GM18499 (cell line): ENCODE measurements at regions not wholly inside any gene's neighbourhood (a gene's known extent, or its start where the extent isn't known, plus 50 kb on each side); places are given as distances from the start of the nearest gene placed in this dataset.

Experiments
- ATAC-seq: cut with Tn5 transposase; IDR thresholded peaks from one replicate; pipeline ENCODE4 v1.9.1; 2021; ENCODE audit warnings: moderate number of reproducible peaks; ENCODE audit not compliant: insufficient read depth, unreplicated experiment

GRCh38 chr10:28082885-28083284 lies 84.0 kb upstream of the ODAD2 start:
- ATAC-seq, result no peak

- ATAC-seq, result no peak
These were observed 83.4 kb upstream of the ODAD2 start for GRCh38 chr10:28082316-28082715.

DNA sequence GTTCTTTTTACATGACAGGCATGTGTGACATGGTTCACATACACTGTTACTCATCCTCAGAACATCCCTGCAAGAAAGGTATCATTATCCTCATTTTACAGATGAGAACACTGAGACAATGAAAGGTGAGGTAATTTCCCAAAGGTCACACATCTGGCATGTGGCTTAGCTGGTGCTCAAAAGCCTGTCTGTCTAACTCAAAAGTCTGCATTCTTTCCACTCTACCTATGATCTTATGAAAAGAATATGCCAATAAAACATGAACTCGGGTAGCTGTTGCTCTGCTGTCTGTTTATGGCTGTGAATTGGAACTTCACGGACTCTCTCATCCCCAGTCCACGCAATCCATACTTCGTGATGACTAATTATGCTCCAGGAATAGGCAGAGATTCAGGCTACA lies 79.0 kb upstream of the ODAD2 start:
- no peak for ATAC-seq

GRCh38 chr10:28075424-28075823 lies 76.5 kb upstream of the ODAD2 start:
- no peak for ATAC-seq

- ATAC-seq, result no peak
These were observed 73.7 kb upstream of the ODAD2 start for GRCh38 chr10:28072573-28072972.

GRCh38 chr10:28060031-28060607 lies 61.2 kb upstream of the ODAD2 start:
- ATAC-seq, result no peak

DNA sequence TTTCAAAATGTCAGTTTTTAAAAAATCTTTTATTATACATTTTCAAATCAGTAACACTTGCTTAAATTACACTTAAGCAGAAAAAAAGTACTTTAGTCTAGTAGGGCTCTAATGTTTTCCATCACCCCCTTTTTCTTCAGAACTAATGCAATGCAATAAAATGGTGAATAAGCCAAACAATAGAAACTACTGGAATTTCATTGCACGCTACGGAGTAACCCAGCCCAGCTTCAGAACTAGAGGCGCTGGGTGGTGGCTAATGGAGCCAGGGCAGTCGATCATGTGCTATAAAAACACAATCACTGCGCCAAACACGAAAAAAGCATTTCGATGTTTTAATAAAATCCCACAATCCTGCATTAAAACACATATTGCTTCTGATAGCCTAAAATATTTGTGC lies 59.9 kb upstream of the ODAD2 start:
- ATAC-seq, result no peak

DNA sequence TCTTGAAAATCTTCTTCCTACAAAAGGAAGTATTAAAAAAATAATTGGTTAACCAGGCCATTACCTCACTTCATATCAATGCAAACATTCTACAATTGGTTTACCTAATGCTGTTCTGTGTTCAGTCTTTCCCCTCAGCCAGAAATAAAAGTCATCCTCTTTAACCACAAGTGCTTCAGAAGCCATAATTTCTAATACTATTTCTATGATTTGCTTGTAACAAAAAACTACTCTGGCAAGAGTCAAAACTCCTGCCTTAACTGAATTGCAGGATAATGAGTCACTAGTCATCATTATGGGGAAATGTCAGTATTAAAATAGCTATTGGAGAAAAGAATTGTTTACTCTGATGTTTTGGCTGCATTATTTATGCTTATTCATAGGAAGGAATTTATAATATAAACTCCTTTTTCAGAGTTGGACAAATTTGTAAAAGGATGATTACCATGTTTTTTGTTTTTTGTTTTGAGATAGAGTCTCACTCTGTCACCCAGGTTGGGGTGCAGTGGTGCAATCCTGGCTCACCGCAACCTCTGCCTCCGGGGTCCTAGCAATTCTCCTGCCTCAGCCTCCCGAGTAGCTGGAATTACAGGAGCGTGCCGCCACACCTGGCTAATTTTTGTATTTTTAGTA lies 55.5 kb upstream of the ODAD2 start:
- ATAC-seq, result no peak

- ATAC-seq, result no peak
These were observed 50.4 kb upstream of the ODAD2 start for GRCh38 chr10:28049286-28049685.
